Endothelial cell of umbilical vein (primary cell): ENCODE measurements at regions not wholly inside any gene's neighbourhood (a gene's known extent, or its start where the extent isn't known, plus 50 kb on each side); places are given as distances from the start of the nearest gene placed in this dataset.
"Not testable (repeated sequence)": the region's sequence is repeated elsewhere in the genome, so short reads cannot be mapped to it uniquely, and the experiment has no call there.

Experiments used
- CTCF ChIP-seq, 2 donors: IDR thresholded peaks; 1 replicate in 1 of 2; 2 replicates in 1 of 2; pipeline ENCODE4 v1.5.1; 2011; ENCODE audit warnings: low read length in 2 of 2, mild to moderate bottlenecking in 2 of 2, moderate library complexity in 2 of 2, control low read depth in 1 of 2, inconsistent platforms in 1 of 2, low read depth in 1 of 2; ENCODE audit not compliant: insufficient read depth in 1 of 2; ENCODE audit errors: extremely low read depth in 1 of 2
- GATA2 ChIP-seq: IDR thresholded peaks from 2 replicates; pipeline ENCODE4 v1.7.0; 2011; ENCODE audit warnings: low read depth, mild to moderate bottlenecking, moderate library complexity, mixed read lengths, low read length; ENCODE audit not compliant: insufficient read length, insufficient read depth
- POLR2A ChIP-seq: IDR thresholded peaks from 2 replicates; pipeline ENCODE4 v1.6.1; 2012; ENCODE audit warnings: low read depth, mild to moderate bottlenecking, control low read depth, low read length
- POLR2AphosphoS5 ChIP-seq: IDR thresholded peaks from 2 replicates; pipeline ENCODE4 v1.6.1; 2012; ENCODE audit warnings: low read depth, mild to moderate bottlenecking, control low read depth, low read length, moderate library complexity; ENCODE audit not compliant: insufficient read depth

GRCh38 chr14:19300243-19300642 is 133.9 kb downstream of the POTEG start:
- TF ChIP-seq CTCF (IDR thresholded peaks at IDR 0.05; ENCODE audit: extremely low read depth in 1 of 2, insufficient read depth in 1 of 2, low read depth in 1 of 2, low read length in 2 of 2); GATA2; POLR2A; POLR2AphosphoS5: not testable (repeated sequence)
